ENCODE measurements at regions not wholly inside any gene's neighbourhood (a gene's known extent, or its start where the extent isn't known, plus 50 kb on each side); places are given as distances from the start of the nearest gene placed in this dataset.

GRCh38 chr18:6592522-6592921 is 137.0 kb upstream of the ARHGAP28 start:
- DNase-seq (ENCODE audit: low read depth in 1 of 2, low spot score in 2 of 2) (no peak), FAIRE-seq (no peak)
- Histone ChIP-seq H3K79me1 (ENCODE audit: low read depth, low read length) (no peaks in the 10 kb centered on the region), H3K9ac (replicated peaks in 1 of 4; ENCODE audit: extremely low read depth in 1 of 4, low read depth in 3 of 4, low read length in 3 of 4) (no peak overlapping the region), H3K4me3 (ENCODE audit: extremely low read depth in 1 of 4, insufficient read depth in 2 of 4, low read depth in 3 of 4, low read length in 4 of 4) (no peak overlapping the region), H3K4me2 (ENCODE audit: insufficient read depth in 1 of 2, low read depth in 2 of 2, low read length in 2 of 2) (no peak overlapping the region), H3K18ac (ENCODE audit: extremely low read depth, low read length) (no peak overlapping the region), H4K91ac (replicated peaks; ENCODE audit: insufficient read length, low read length) (no peak overlapping the region), H2BK5ac (ENCODE audit: low read depth, low read length) (no peak overlapping the region), H3K14ac (ENCODE audit: insufficient read length) (no peak overlapping the region), H3K23me2 (ENCODE audit: low read depth, low read length) (no peaks in the 10 kb centered on the region), H3K4me1 (replicated peaks in 1 of 4; ENCODE audit: control insufficient read depth in 3 of 4, insufficient read depth in 4 of 4, low read length in 3 of 4) (no peaks in the 10 kb centered on the region), H3K79me2 (ENCODE audit: control insufficient read depth in 1 of 2, insufficient read depth in 2 of 2, low read length in 2 of 2) (no peaks in the 10 kb centered on the region), H3K23ac (ENCODE audit: insufficient read length) (no peak overlapping the region), H4K5ac (ENCODE audit: insufficient read length, low read depth, low read length) (no peak overlapping the region), H4K20me1 (replicated peaks in 1 of 2; ENCODE audit: control insufficient read depth in 1 of 2, insufficient read depth in 2 of 2, low read length in 2 of 2) (no peaks in the 10 kb centered on the region), H3K36me3 (ENCODE audit: control insufficient read depth in 2 of 4, insufficient read depth in 4 of 4, low read length in 3 of 4) (no peaks in the 10 kb centered on the region), H4K8ac (ENCODE audit: extremely low read depth, insufficient read depth, low read length) (no peak overlapping the region), H3K27ac (ENCODE audit: low read depth, low read length) (no peak overlapping the region), H2AK5ac (ENCODE audit: low read depth, low read length) (no peak overlapping the region), H2BK120ac (replicated peaks; ENCODE audit: low read depth, low read length) (no peak overlapping the region), H3K27me3 (replicated peaks in 1 of 4; ENCODE audit: control insufficient read depth in 3 of 4, extremely low read depth in 1 of 4, insufficient read depth in 3 of 4, low read length in 3 of 4) (no peaks in the 10 kb centered on the region), H3K56ac (replicated peaks; ENCODE audit: insufficient read length, low read depth, low read length) (no peak overlapping the region), H2BK20ac (ENCODE audit: low read length) (no peak overlapping the region), H2BK15ac (ENCODE audit: low read length) (no peak overlapping the region), H2BK12ac (ENCODE audit: low read depth, low read length) (no peak overlapping the region), H3K4ac (replicated peaks; ENCODE audit: insufficient read length, low read depth, low read length) (no peak overlapping the region), H2AFZ (ENCODE audit: low read length) (no peak overlapping the region), H3K9me3 (ENCODE audit: insufficient read depth in 2 of 2, low read depth in 1 of 2, low read length in 1 of 2) (no peaks in the 10 kb centered on the region)
- TF ChIP-seq YY1 (IDR thresholded peaks at IDR 0.05; ENCODE audit: low read depth, low read length), result no peak
- no peak for TF ChIP-seq SP4 (IDR thresholded peaks at IDR 0.05; ENCODE audit: low read length)
- ChIA-PET POLR2A (ENCODE audit: partially characterized antibody) (no interaction called here), CTCF (ENCODE audit: partially characterized antibody) (interaction anchor here (0.7 to 1.3 kb wide), 2 partner anchors 9 to 18 kb away, joined by 3 read pairs; no protein-coding TSS in a partner anchor)
- WGBS, 2 experiments (ENCODE audit: extremely low coverage in 1 of 2, insufficient coverage in 1 of 2, insufficient read length in 1 of 2, insufficient replicate concordance in 2 of 2, low coverage in 1 of 2, low lambda C conversion rate in 2 of 2, missing lambda C conversion rate in 1 of 2), result 91% methylated on average over 2 of the region's 2 CpGs; no CpG with 5 or more reads in 1 of the 2 experiments
